ENCODE measurements at regions not wholly inside any gene's neighbourhood (a gene's known extent, or its start where the extent isn't known, plus 50 kb on each side); places are given as distances from the start of the nearest gene placed in this dataset.

- Histone ChIP-seq H3K4me1 (ENCODE audit: control insufficient read depth, extremely low read depth, insufficient read depth, low read length) (no peaks in the 10 kb centered on the region), H4K20me1 (ENCODE audit: control insufficient read depth, extremely low read depth, insufficient read depth, low read length) (no peaks in the 10 kb centered on the region), H3K36me3 (ENCODE audit: control insufficient read depth in 2 of 2, extremely low read depth in 1 of 2, insufficient read depth in 2 of 2, low read length in 2 of 2) (no peaks in the 10 kb centered on the region), H3K9me1 (ENCODE audit: control insufficient read depth, extremely low read depth, insufficient read depth, low read length) (no peaks in the 10 kb centered on the region), H3K9me3 (ENCODE audit: control insufficient read depth, low read depth, low read length) (no peaks in the 10 kb centered on the region), H3K4me2 (ENCODE audit: control insufficient read depth, extremely low read depth, insufficient read depth, low read depth, low read length) (no peak overlapping the region), H3K4me3 (ENCODE audit: control insufficient read depth in 2 of 3, extremely low read depth in 1 of 3, insufficient read depth in 2 of 3, low read depth in 1 of 3, low read length in 3 of 3) (no peak overlapping the region), H3K9ac (ENCODE audit: control insufficient read depth, extremely low read depth, insufficient read depth, low read length) (no peak overlapping the region), H3K27me3 (ENCODE audit: control insufficient read depth, extremely low read depth, insufficient read depth, low read length) (peaks cover 5% of the 10 kb centered on the region), H2AFZ (ENCODE audit: control insufficient read depth, low read length) (no peak overlapping the region), H3K27ac (ENCODE audit: control insufficient read depth, insufficient read depth, low read length) (no peak overlapping the region), H3K79me2 (ENCODE audit: control insufficient read depth, insufficient read depth, low read length) (no peaks in the 10 kb centered on the region)
- TF ChIP-seq EZH2 (IDR thresholded peaks at IDR 0.05; ENCODE audit: low read length) (no peak), CTCF (optimal IDR thresholded peaks at IDR 0.05 in 1 of 3, IDR thresholded peaks at IDR 0.05 in 1 of 3, conservative IDR thresholded peaks at IDR 0.05 in 1 of 3; ENCODE audit: extremely low read depth in 1 of 3, insufficient read depth in 2 of 3, low read length in 3 of 3) (no peak)
- DNase-seq (ENCODE audit: low read depth, low spot score) (no peak), FAIRE-seq (no peak)
- dilution Hi-C loops (cut with MboI; ENCODE audit: extremely low pct_ligation_motif_present, low sequenced_read_pairs) = no loop called here
Observed at GRCh38 chr2:30331869-30332268, 100.5 kb downstream of the LBH start.

GRCh38 chr2:30332791-30333453 lies 101.6 kb downstream of the LBH start:
- Histone ChIP-seq H3K27ac (ENCODE audit: control insufficient read depth, insufficient read depth, low read length) (no peak overlapping the region), H3K79me2 (ENCODE audit: control insufficient read depth, insufficient read depth, low read length) (no peaks in the 10 kb centered on the region), H4K20me1 (ENCODE audit: control insufficient read depth, extremely low read depth, insufficient read depth, low read length) (no peaks in the 10 kb centered on the region), H3K9ac (ENCODE audit: control insufficient read depth, extremely low read depth, insufficient read depth, low read length) (no peak overlapping the region), H3K4me3 (ENCODE audit: control insufficient read depth in 2 of 3, extremely low read depth in 1 of 3, insufficient read depth in 2 of 3, low read depth in 1 of 3, low read length in 3 of 3) (no peak overlapping the region), H2AFZ (ENCODE audit: control insufficient read depth, low read length) (no peak overlapping the region), H3K36me3 (ENCODE audit: control insufficient read depth in 2 of 2, extremely low read depth in 1 of 2, insufficient read depth in 2 of 2, low read length in 2 of 2) (no peaks in the 10 kb centered on the region), H3K27me3 (ENCODE audit: control insufficient read depth, extremely low read depth, insufficient read depth, low read length) (peaks cover 5% of the 10 kb centered on the region), H3K9me1 (ENCODE audit: control insufficient read depth, extremely low read depth, insufficient read depth, low read length) (no peaks in the 10 kb centered on the region), H3K9me3 (ENCODE audit: control insufficient read depth, low read depth, low read length) (no peaks in the 10 kb centered on the region), H3K4me2 (ENCODE audit: control insufficient read depth, extremely low read depth, insufficient read depth, low read depth, low read length) (no peak overlapping the region), H3K4me1 (ENCODE audit: control insufficient read depth, extremely low read depth, insufficient read depth, low read length) (no peaks in the 10 kb centered on the region)
- dilution Hi-C loops (cut with MboI; ENCODE audit: extremely low pct_ligation_motif_present, low sequenced_read_pairs) = no loop called here
- FAIRE-seq (no peak), DNase-seq (ENCODE audit: low read depth, low spot score) (no peak)
- TF ChIP-seq EZH2 (IDR thresholded peaks at IDR 0.05; ENCODE audit: low read length) (no peak), CTCF (optimal IDR thresholded peaks at IDR 0.05 in 1 of 3, IDR thresholded peaks at IDR 0.05 in 1 of 3, conservative IDR thresholded peaks at IDR 0.05 in 1 of 3; ENCODE audit: extremely low read depth in 1 of 3, insufficient read depth in 2 of 3, low read length in 3 of 3) (no peak)

Measured in keratinocyte (primary cell).